ENCODE measurements at regions not wholly inside any gene's neighbourhood (a gene's known extent, or its start where the extent isn't known, plus 50 kb on each side); places are given as distances from the start of the nearest gene placed in this dataset.

GRCh38 chr5:109937951-109938350 is 248.2 kb downstream of the MAN2A1 start:
- Histone ChIP-seq H3K27ac (no peak overlapping the region), H3K9me3 (no peaks in the 10 kb centered on the region), H3K27me3 (no peaks in the 10 kb centered on the region), H3K4me1 (no peaks in the 10 kb centered on the region), H3K36me3 (ENCODE audit: low read depth, missing control alignments) (no peaks in the 10 kb centered on the region), H3K4me3 (no peak overlapping the region)
- WGBS, 2 donors: 78 to 85% methylated on average over 4 of the region's 4 CpGs
- DNase-seq: no peak
- intact Hi-C loops (cut with DNase I; ENCODE audit: low total_unique reads): no loop called here
- no peak for TF ChIP-seq CTCF (IDR thresholded peaks at IDR 0.05)
- no peak for TF ChIP-seq POLR2A (IDR thresholded peaks at IDR 0.05)

GRCh38 chr5:109938453-109938852 is 248.7 kb downstream of the MAN2A1 start:
- WGBS, 2 donors: 85 to 96% methylated on average over 2 of the region's 2 CpGs
- Histone ChIP-seq H3K9me3 (no peaks in the 10 kb centered on the region), H3K4me1 (no peaks in the 10 kb centered on the region), H3K27ac (no peak overlapping the region), H3K36me3 (ENCODE audit: low read depth, missing control alignments) (no peaks in the 10 kb centered on the region), H3K4me3 (no peak overlapping the region), H3K27me3 (no peaks in the 10 kb centered on the region)
- intact Hi-C loops (cut with DNase I; ENCODE audit: low total_unique reads): no loop called here
- TF ChIP-seq POLR2A (IDR thresholded peaks at IDR 0.05): no peak
- no peak for TF ChIP-seq CTCF (IDR thresholded peaks at IDR 0.05)
- DNase-seq: no peak

GRCh38 chr5:109939116-109939682 is 249.5 kb downstream of the MAN2A1 start:
- intact Hi-C loops (cut with DNase I; ENCODE audit: low total_unique reads): no loop called here
- no peaks in the 10 kb centered on the region for H3K27me3 ChIP-seq
- H3K4me1 ChIP-seq: no peaks in the 10 kb centered on the region
- no peaks in the 10 kb centered on the region for H3K9me3 ChIP-seq
- 86 to 93% methylated on average over 7 of the region's 7 CpGs for WGBS, 2 donors
- no peak overlapping the region for H3K27ac ChIP-seq
- H3K4me3 ChIP-seq: no peak overlapping the region
- no peaks in the 10 kb centered on the region for H3K36me3 ChIP-seq (ENCODE audit: low read depth, missing control alignments)
- DNase-seq: no peak
- TF ChIP-seq POLR2A (IDR thresholded peaks at IDR 0.05) (no peak), CTCF (IDR thresholded peaks at IDR 0.05) (no peak)

DNA sequence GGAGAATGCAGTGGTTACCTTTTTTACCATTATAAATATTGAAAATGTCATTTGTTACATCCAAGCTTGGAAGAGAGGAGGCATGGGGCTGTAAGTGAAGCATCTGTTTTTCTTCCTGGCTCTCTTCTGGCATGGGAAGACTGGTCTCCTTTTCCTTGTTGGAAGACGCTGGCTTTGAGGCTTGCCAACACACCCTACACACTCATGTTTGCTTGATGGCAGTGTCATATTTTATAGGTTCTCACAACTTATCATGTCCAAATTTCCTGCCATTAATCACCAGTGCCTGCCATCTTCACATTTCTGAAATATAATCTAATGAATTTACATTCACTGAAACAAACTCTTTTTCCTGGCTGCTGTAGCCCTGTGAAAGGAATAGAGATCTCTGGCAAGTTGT is 252.9 kb downstream of the MAN2A1 start:
- H3K27me3 ChIP-seq: no peaks in the 10 kb centered on the region
- H3K36me3 ChIP-seq (ENCODE audit: low read depth, missing control alignments): no peaks in the 10 kb centered on the region
- no peaks in the 10 kb centered on the region for H3K4me1 ChIP-seq
- no peak for DNase-seq
- no peaks in the 10 kb centered on the region for H3K9me3 ChIP-seq
- intact Hi-C loops (cut with DNase I; ENCODE audit: low total_unique reads): no loop called here
- no peak for TF ChIP-seq POLR2A (IDR thresholded peaks at IDR 0.05)
- TF ChIP-seq CTCF (IDR thresholded peaks at IDR 0.05): no peak
- 45 to 80% methylated on average over 1 of the region's 1 CpG for WGBS, 2 donors
- H3K4me3 ChIP-seq: no peak overlapping the region
- H3K27ac ChIP-seq: no peak overlapping the region

- no peaks in the 10 kb centered on the region for H3K9me3 ChIP-seq
- intact Hi-C loops (cut with DNase I; ENCODE audit: low total_unique reads): no loop called here
- no peaks in the 10 kb centered on the region for H3K27me3 ChIP-seq
- H3K36me3 ChIP-seq (ENCODE audit: low read depth, missing control alignments): no peaks in the 10 kb centered on the region
- TF ChIP-seq CTCF (IDR thresholded peaks at IDR 0.05) (no peak), POLR2A (IDR thresholded peaks at IDR 0.05) (no peak)
- no peak overlapping the region for H3K4me3 ChIP-seq
- no peaks in the 10 kb centered on the region for H3K4me1 ChIP-seq
- no peak overlapping the region for H3K27ac ChIP-seq
- WGBS, 2 donors: 57 to 63% methylated on average over 3 of the region's 3 CpGs
- DNase-seq: no peak
These were observed 254.0 kb downstream of the MAN2A1 start for GRCh38 chr5:109943701-109944235.

Measured in testis (tissue), 2 donors.